MM.1S (cell line): ENCODE measurements at regions not wholly inside any gene's neighbourhood (a gene's known extent, or its start where the extent isn't known, plus 50 kb on each side); places are given as distances from the start of the nearest gene placed in this dataset.

Experiments
- DNase-seq: peaks from one replicate; pipeline ENCODE4 v3.0.0-alpha.2; 2015
- H2AFZ ChIP-seq: fragments of 300-600 bp; sonication (generic); 2 replicates; pipeline ENCODE4 v1.6.0; 2016; ENCODE audit warnings: antibody characterized with exemption, low read length
- H3F3A ChIP-seq: fragments of 300-600 bp; sonication (generic); 2 replicates; pipeline ENCODE4 v1.6.1; 2016; ENCODE audit warnings: mild to moderate bottlenecking, antibody characterized with exemption, low read length, moderate library complexity, mixed read lengths; ENCODE audit not compliant: insufficient read depth
- H3K27ac ChIP-seq: fragments of 300-600 bp; sonication (generic); 2 replicates; pipeline ENCODE4 v1.5.1; 2016; ENCODE audit warnings: mild to moderate bottlenecking, low read length
- H3K27me3 ChIP-seq: fragments of 300-600 bp; sonication (generic); replicated peaks from 2 replicates; pipeline ENCODE4 v1.6.0; 2016; ENCODE audit warnings: low read length; ENCODE audit not compliant: insufficient read depth
- H3K36me3 ChIP-seq: fragments of 300-600 bp; sonication (generic); replicated peaks from 2 replicates; pipeline ENCODE4 v1.6.1; 2016; ENCODE audit warnings: mild to moderate bottlenecking, low read length, mixed read lengths; ENCODE audit not compliant: insufficient read depth
- H3K4me1 ChIP-seq: fragments of 300-600 bp; sonication (generic); 2 replicates; pipeline ENCODE4 v1.6.1; 2016; ENCODE audit warnings: low read length, mixed read lengths
- H3K4me2 ChIP-seq: fragments of 300-600 bp; sonication (generic); 2 replicates; pipeline ENCODE4 v1.6.0; 2016; ENCODE audit warnings: low read depth, low read length
- H3K4me3 ChIP-seq: fragments of 300-600 bp; sonication (generic); 2 replicates; pipeline ENCODE4 v1.5.1; 2016; ENCODE audit warnings: low read length, mixed read lengths
- H3K79me2 ChIP-seq: fragments of 300-600 bp; sonication (generic); 2 replicates; pipeline ENCODE4 v1.6.1; 2016; ENCODE audit warnings: mixed run types, low read length, mixed read lengths
- H3K9ac ChIP-seq: fragments of 300-600 bp; sonication (generic); 2 replicates; pipeline ENCODE4 v1.6.1; 2016; ENCODE audit warnings: low read length, mixed read lengths
- H3K9me2 ChIP-seq: fragments of 300-600 bp; sonication (generic); replicated peaks from 2 replicates; pipeline ENCODE4 v1.6.1; 2016; ENCODE audit warnings: mild to moderate bottlenecking, low read length, mixed read lengths; ENCODE audit not compliant: insufficient read depth
- H3K9me3 ChIP-seq: fragments of 300-600 bp; sonication (generic); replicated peaks from 2 replicates; pipeline ENCODE4 v1.6.1; 2016; ENCODE audit warnings: mild to moderate bottlenecking, low read length, mixed read lengths; ENCODE audit not compliant: insufficient read depth
- H4K20me1 ChIP-seq: fragments of 300-600 bp; sonication (generic); 2 replicates; pipeline ENCODE4 v1.6.1; 2016; ENCODE audit warnings: mild to moderate bottlenecking, low read length, moderate library complexity, mixed read lengths; ENCODE audit not compliant: insufficient read depth
- CTCF ChIP-seq: fragments of 300-600 bp; sonication (generic); IDR thresholded peaks from 2 replicates; pipeline ENCODE4 v1.5.1; 2016; ENCODE audit warnings: antibody characterized with exemption, low read length, mixed read lengths
- EZH2 ChIP-seq: fragments of 300-600 bp; sonication (generic); optimal IDR thresholded peaks from 2 replicates; pipeline ENCODE3; 2017; ENCODE audit warnings: low read depth, mild to moderate bottlenecking, antibody characterized with exemption, low read length, mixed read lengths
- EZH2phosphoT487 ChIP-seq: fragments of 300-600 bp; sonication (generic); IDR thresholded peaks from 2 replicates; pipeline ENCODE4 v1.6.1; 2018; ENCODE audit warnings: antibody characterized with exemption, low read length

- H3K9ac ChIP-seq: no peak overlapping the region
- no peaks in the 10 kb centered on the region for H3K4me1 ChIP-seq
- H2AFZ ChIP-seq: no peak overlapping the region
- no peaks in the 10 kb centered on the region for H3K79me2 ChIP-seq
- no peak overlapping the region for H3K4me2 ChIP-seq
- H3K4me3 ChIP-seq: no peak overlapping the region
- no peaks in the 10 kb centered on the region for H4K20me1 ChIP-seq
- no peaks in the 10 kb centered on the region for H3K27me3 ChIP-seq
- no peaks in the 10 kb centered on the region for H3F3A ChIP-seq
- DNase-seq: no peak
- no peaks in the 10 kb centered on the region for H3K36me3 ChIP-seq
- TF ChIP-seq CTCF: no peak
- TF ChIP-seq EZH2: no peak
- no peak for TF ChIP-seq EZH2phosphoT487
- no peak overlapping the region for H3K27ac ChIP-seq
- H3K9me2 ChIP-seq: no peaks in the 10 kb centered on the region
- H3K9me3 ChIP-seq: 0 out of 2 replicates have a peak, but pooled peaks cover 3% of the 10 kb centered on the region
Observed at GRCh38 chr4:123050018-123050417, 127.6 kb upstream of the NUDT6 start.

GRCh38 chr4:123052007-123052406, 129.6 kb upstream of the NUDT6 start:
- Histone ChIP-seq H3K36me3 (no peaks in the 10 kb centered on the region), H2AFZ (no peak overlapping the region), H3K4me1 (no peaks in the 10 kb centered on the region), H4K20me1 (no peaks in the 10 kb centered on the region), H3K4me3 (no peak overlapping the region), H3F3A (no peaks in the 10 kb centered on the region), H3K9me2 (no peaks in the 10 kb centered on the region), H3K9ac (no peak overlapping the region), H3K27ac (no peak overlapping the region), H3K9me3 (0 out of 2 replicates have a peak, but pooled peaks cover 3% of the 10 kb centered on the region), H3K27me3 (no peaks in the 10 kb centered on the region), H3K79me2 (no peaks in the 10 kb centered on the region), H3K4me2 (no peak overlapping the region)
- no peak for DNase-seq
- TF ChIP-seq CTCF: no peak
- no peak for TF ChIP-seq EZH2phosphoT487
- TF ChIP-seq EZH2: no peak

DNA sequence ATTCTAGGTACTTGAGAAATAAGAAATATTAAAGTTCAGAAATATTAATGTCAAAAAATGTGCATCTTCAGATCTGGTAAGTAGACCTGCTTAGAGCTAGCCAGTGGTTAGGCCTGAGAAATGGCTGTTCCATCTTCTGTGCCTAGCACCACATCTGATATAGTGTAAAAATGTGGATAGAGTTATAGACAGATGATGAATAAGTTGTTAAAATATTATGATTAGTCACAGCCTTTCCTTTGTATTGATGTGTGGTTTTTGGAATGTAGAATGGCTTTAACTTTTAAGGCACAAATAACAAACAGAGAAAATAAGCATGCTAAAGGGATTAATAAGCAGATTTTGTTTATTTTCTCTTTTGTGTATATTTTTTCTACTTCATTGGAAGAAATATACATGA, 133.5 kb upstream of the NUDT6 start:
- Histone ChIP-seq H3K9ac (no peak overlapping the region), H2AFZ (no peak overlapping the region), H3F3A (no peaks in the 10 kb centered on the region), H3K4me2 (no peak overlapping the region), H3K4me1 (no peaks in the 10 kb centered on the region), H3K27me3 (no peaks in the 10 kb centered on the region), H3K36me3 (no peaks in the 10 kb centered on the region), H3K79me2 (no peaks in the 10 kb centered on the region), H4K20me1 (no peaks in the 10 kb centered on the region), H3K9me2 (no peaks in the 10 kb centered on the region), H3K9me3 (no peaks in the 10 kb centered on the region), H3K4me3 (no peak overlapping the region), H3K27ac (no peak overlapping the region)
- DNase-seq: no peak
- no peak for TF ChIP-seq EZH2phosphoT487
- TF ChIP-seq EZH2: no peak
- no peak for TF ChIP-seq CTCF
